ENCODE measurements at regions not wholly inside any gene's neighbourhood (a gene's known extent, or its start where the extent isn't known, plus 50 kb on each side); places are given as distances from the start of the nearest gene placed in this dataset.

DNA sequence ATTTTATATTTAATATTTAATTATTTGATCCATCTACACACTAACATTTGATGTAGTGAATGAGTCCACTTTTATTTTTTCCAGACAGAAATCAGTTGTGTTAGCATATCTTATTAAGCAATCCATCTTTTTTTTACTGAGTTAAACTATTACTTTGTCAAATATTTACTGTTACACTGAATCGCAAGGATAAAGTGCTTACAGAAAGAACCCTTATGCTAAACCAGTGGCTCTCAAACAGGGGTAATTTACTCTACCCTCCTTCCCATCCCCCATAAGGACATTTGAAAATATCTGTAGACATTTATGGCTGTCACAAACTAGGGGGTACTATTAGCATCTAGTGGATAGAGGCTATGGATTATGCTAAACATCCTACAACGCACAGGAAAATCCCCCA lies 508.2 kb downstream of the C12orf50 start:
- in situ Hi-C loops (cut with MboI; ENCODE audit: low sequenced_read_pairs, unreplicated experiment), result no loop called here
- TF ChIP-seq, protein P1, sequence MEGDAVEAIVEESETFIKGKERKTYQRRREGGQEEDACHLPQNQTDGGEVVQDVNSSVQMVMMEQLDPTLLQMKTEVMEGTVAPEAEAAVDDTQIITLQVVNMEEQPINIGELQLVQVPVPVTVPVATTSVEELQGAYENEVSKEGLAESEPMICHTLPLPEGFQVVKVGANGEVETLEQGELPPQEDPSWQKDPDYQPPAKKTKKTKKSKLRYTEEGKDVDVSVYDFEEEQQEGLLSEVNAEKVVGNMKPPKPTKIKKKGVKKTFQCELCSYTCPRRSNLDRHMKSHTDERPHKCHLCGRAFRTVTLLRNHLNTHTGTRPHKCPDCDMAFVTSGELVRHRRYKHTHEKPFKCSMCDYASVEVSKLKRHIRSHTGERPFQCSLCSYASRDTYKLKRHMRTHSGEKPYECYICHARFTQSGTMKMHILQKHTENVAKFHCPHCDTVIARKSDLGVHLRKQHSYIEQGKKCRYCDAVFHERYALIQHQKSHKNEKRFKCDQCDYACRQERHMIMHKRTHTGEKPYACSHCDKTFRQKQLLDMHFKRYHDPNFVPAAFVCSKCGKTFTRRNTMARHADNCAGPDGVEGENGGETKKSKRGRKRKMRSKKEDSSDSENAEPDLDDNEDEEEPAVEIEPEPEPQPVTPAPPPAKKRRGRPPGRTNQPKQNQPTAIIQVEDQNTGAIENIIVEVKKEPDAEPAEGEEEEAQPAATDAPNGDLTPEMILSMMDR (IDR thresholded peaks at IDR 0.05; ENCODE audit: borderline replicate concordance, control extremely low read depth, extremely low read depth, insufficient read depth, missing control alignments), result no peak
- no peak for DNase-seq (ENCODE audit: low spot score)

GRCh38 chr12:87518481-87518880 lies 510.7 kb downstream of the C12orf50 start:
- in situ Hi-C loops (cut with MboI; ENCODE audit: low sequenced_read_pairs, unreplicated experiment), result no loop called here
- TF ChIP-seq, protein P1 (IDR thresholded peaks at IDR 0.05; ENCODE audit: borderline replicate concordance, control extremely low read depth, extremely low read depth, insufficient read depth, missing control alignments), result no peak
- no peak for DNase-seq (ENCODE audit: low spot score)

- TF ChIP-seq, protein P1 (IDR thresholded peaks at IDR 0.05; ENCODE audit: borderline replicate concordance, control extremely low read depth, extremely low read depth, insufficient read depth, missing control alignments), result no peak
- in situ Hi-C loops (cut with MboI; ENCODE audit: low sequenced_read_pairs, unreplicated experiment), result no loop called here
Measured at GRCh38 chr12:87518036-87518435, 511.2 kb downstream of the C12orf50 start.

GRCh38 chr12:87513536-87514280 lies 515.5 kb downstream of the C12orf50 start:
- DNase-seq (ENCODE audit: low spot score), result no peak
- TF ChIP-seq, protein P1 (IDR thresholded peaks at IDR 0.05; ENCODE audit: borderline replicate concordance, control extremely low read depth, extremely low read depth, insufficient read depth, missing control alignments), result no peak
- in situ Hi-C loops (cut with MboI; ENCODE audit: low sequenced_read_pairs, unreplicated experiment), result no loop called here

More at GRCh38 chr12:87518036-87518435, 511.2 kb downstream of the C12orf50 start:
- DNase-seq (ENCODE audit: low spot score), result no peak

DNA sequence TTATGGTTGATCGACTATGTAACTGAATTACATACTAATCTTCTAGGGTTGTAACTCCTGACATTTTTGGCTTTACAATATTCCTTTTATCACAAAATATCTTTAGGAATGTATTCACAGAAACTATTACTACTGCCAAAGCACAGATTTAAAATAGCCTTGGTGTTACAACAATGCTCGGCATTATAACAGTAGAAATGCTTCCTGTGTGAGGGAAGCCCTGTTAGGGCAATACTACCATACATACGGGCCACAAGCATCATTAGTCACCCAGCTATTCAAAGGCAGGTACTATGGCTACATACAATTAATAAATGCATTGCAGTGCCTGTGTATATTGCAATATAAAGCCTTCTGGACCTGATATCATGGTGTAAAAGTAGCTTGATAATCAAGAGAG lies 517.8 kb downstream of the C12orf50 start:
- TF ChIP-seq, protein P1 (IDR thresholded peaks at IDR 0.05; ENCODE audit: borderline replicate concordance, control extremely low read depth, extremely low read depth, insufficient read depth, missing control alignments), result no peak
- in situ Hi-C loops (cut with MboI; ENCODE audit: low sequenced_read_pairs, unreplicated experiment), result no loop called here
- no peak for DNase-seq (ENCODE audit: low spot score)

GRCh38 chr12:87509237-87509820 lies 519.9 kb downstream of the C12orf50 start:
- peak; percentile 4 for DNase-seq (ENCODE audit: low spot score)
- in situ Hi-C loops (cut with MboI; ENCODE audit: low sequenced_read_pairs, unreplicated experiment), result no loop called here
- TF ChIP-seq, protein P1 (IDR thresholded peaks at IDR 0.05; ENCODE audit: borderline replicate concordance, control extremely low read depth, extremely low read depth, insufficient read depth, missing control alignments), result no peak

All from GM13976 (cell line).